GM12878 (cell line): ENCODE measurements at regions not wholly inside any gene's neighbourhood (a gene's known extent, or its start where the extent isn't known, plus 50 kb on each side); places are given as distances from the start of the nearest gene placed in this dataset.

Experiments
- BCLAF1 ChIP-seq: fragments of 450-650 bp; IDR thresholded peaks from 2 replicates; pipeline ENCODE4 v1.6.1; 2017; ENCODE audit warnings: antibody characterized with exemption, mild to moderate bottlenecking, moderate library complexity
- CEBPB ChIP-seq, 2 experiments: fragments of 150-350 bp in 1 of 2; IDR thresholded peaks; 2 replicates each; pipeline ENCODE4 v1.6.1; 2012 to 2014; ENCODE audit warnings: low read depth in 2 of 2, low read length in 2 of 2, borderline replicate concordance in 1 of 2, inconsistent platforms in 1 of 2
- CTCF ChIP-seq, 3 experiments: IDR thresholded peaks in 2 of 3; conservative IDR thresholded peaks in 1 of 3; 2 replicates each; pipeline ENCODE4 v1.5.1; 2011; ENCODE audit warnings: low read depth in 3 of 3, low read length in 3 of 3, mild to moderate bottlenecking in 3 of 3, control low read depth in 2 of 3, moderate library complexity in 2 of 3, inconsistent platforms in 1 of 3, mixed read lengths in 1 of 3; ENCODE audit not compliant: control insufficient read depth in 2 of 3, insufficient read depth in 1 of 3; ENCODE audit errors: extremely low read depth in 1 of 3
- E2F8 ChIP-seq: fragments of 450-650 bp; IDR thresholded peaks from 2 replicates; pipeline ENCODE4 v1.6.1; 2018; ENCODE audit warnings: mild to moderate bottlenecking, low read depth, moderate library complexity; ENCODE audit not compliant: partially characterized antibody
- EZH2 ChIP-seq: IDR thresholded peaks from 2 replicates; pipeline ENCODE4 v1.6.1; 2012; ENCODE audit warnings: low read depth, mild to moderate bottlenecking, control low read depth, inconsistent platforms, low read length, borderline replicate concordance; ENCODE audit not compliant: control insufficient read depth
- NR2C2 ChIP-seq: IDR thresholded peaks from 2 replicates; pipeline ENCODE4 v1.6.1; 2011; ENCODE audit warnings: borderline replicate concordance, low read depth; ENCODE audit not compliant: control insufficient read depth, insufficient read length
- PML ChIP-seq: IDR thresholded peaks from 2 replicates; pipeline ENCODE4 v1.6.1; 2012; ENCODE audit warnings: low read length, inconsistent platforms
- POLR2A ChIP-seq: IDR thresholded peaks from 2 replicates; pipeline ENCODE4 v1.6.1; 2011; ENCODE audit warnings: low read depth, mild to moderate bottlenecking, low read length
- SP1 ChIP-seq: IDR thresholded peaks from one replicate; pipeline ENCODE4 v1.6.1; 2011; ENCODE audit warnings: low read depth, low read length
- TCF3 ChIP-seq: IDR thresholded peaks from 2 replicates; pipeline ENCODE4 v1.6.1; 2012; ENCODE audit warnings: low read depth, mild to moderate bottlenecking, low read length, borderline replicate concordance; ENCODE audit not compliant: insufficient read depth

GRCh38 chr18:1036926-1037325 lies 132.3 kb downstream of the ADCYAP1 start:
- TF ChIP-seq CTCF (IDR thresholded peaks at IDR 0.05 in 2 of 3, conservative IDR thresholded peaks at IDR 0.05 in 1 of 3; ENCODE audit: control insufficient read depth in 2 of 3, extremely low read depth in 1 of 3, insufficient read depth in 1 of 3, low read depth in 3 of 3, low read length in 3 of 3), result no peak
- no peak for TF ChIP-seq BCLAF1
- no peak for TF ChIP-seq POLR2A
- TF ChIP-seq NR2C2, result no peak
- no peak for TF ChIP-seq SP1
- no peak for TF ChIP-seq CEBPB (IDR thresholded peaks at IDR 0.05; ENCODE audit: borderline replicate concordance in 1 of 2, low read depth in 2 of 2, low read length in 2 of 2)
- TF ChIP-seq E2F8, result no peak
- no peak for TF ChIP-seq TCF3
- no peak for TF ChIP-seq PML
- no peak for TF ChIP-seq EZH2
